GM23338 (cell line): ENCODE measurements at regions not wholly inside any gene's neighbourhood (a gene's known extent, or its start where the extent isn't known, plus 50 kb on each side); places are given as distances from the start of the nearest gene placed in this dataset.

ENCODE experiments used
- ATAC-seq: fragments of 200-7000 bp; cut with Tn5 transposase; 3 replicates; pipeline ENCODE4 v1.9.1; 2020
- DNase-seq: peaks from one replicate; pipeline ENCODE4 v3.0.0-alpha.2; 2015; ENCODE audit warnings: low spot score
- H2AFZ ChIP-seq: fragments of 200-600 bp; sonication (generic); 2 replicates; pipeline ENCODE4 v1.8.0; 2016; ENCODE audit warnings: antibody characterized with exemption, mild to moderate bottlenecking, moderate library complexity
- H3F3A ChIP-seq: fragments of 200-600 bp; sonication (generic); replicated peaks from 2 replicates; pipeline ENCODE4 v1.8.0; 2017; ENCODE audit warnings: antibody characterized with exemption, mixed run types, low read depth
- H3K27ac ChIP-seq: fragments of 200-600 bp; sonication (generic); 2 replicates; pipeline ENCODE4 v1.6.1; 2016; ENCODE audit warnings: low read depth
- H3K27me3 ChIP-seq: fragments of 200-600 bp; sonication (generic); 2 replicates; pipeline ENCODE4 v1.8.0; 2016; ENCODE audit warnings: mild to moderate bottlenecking, mixed run types, moderate library complexity; ENCODE audit not compliant: insufficient read depth
- H3K36me3 ChIP-seq: fragments of 200-600 bp; sonication (generic); 2 replicates; pipeline ENCODE4 v1.8.0; 2016; ENCODE audit warnings: mild to moderate bottlenecking; ENCODE audit not compliant: insufficient read depth
- H3K4me1 ChIP-seq: fragments of 200-600 bp; sonication (generic); 2 replicates; pipeline ENCODE4 v1.8.0; 2016; ENCODE audit warnings: mild to moderate bottlenecking, moderate library complexity; ENCODE audit not compliant: insufficient read depth
- H3K4me2 ChIP-seq: fragments of 200-600 bp; sonication (generic); 2 replicates; pipeline ENCODE4 v1.7.1; 2017; ENCODE audit warnings: mixed run types
- H3K4me3 ChIP-seq: fragments of 200-600 bp; sonication (generic); 2 replicates; pipeline ENCODE4 v1.6.1; 2016; ENCODE audit warnings: mixed run types
- H3K79me2 ChIP-seq: fragments of 200-600 bp; sonication (generic); replicated peaks from 2 replicates; pipeline ENCODE4 v1.8.0; 2017; ENCODE audit warnings: mild to moderate bottlenecking; ENCODE audit not compliant: insufficient read depth
- H3K9me2 ChIP-seq: fragments of 200-600 bp; sonication (generic); 2 replicates; pipeline ENCODE4 v1.8.0; 2017; ENCODE audit not compliant: insufficient read depth
- H4K20me1 ChIP-seq: fragments of 200-600 bp; sonication (generic); replicated peaks from 2 replicates; pipeline ENCODE4 v1.8.0; 2017; ENCODE audit warnings: mild to moderate bottlenecking; ENCODE audit not compliant: insufficient read depth
- H3K27ac Mint-ChIP-seq: 2 replicates; pipeline ENCODE4 v1.8.0; 2020; ENCODE audit warnings: inconsistent platforms, mild to moderate bottlenecking, moderate library complexity, mixed read lengths
- H3K27me3 Mint-ChIP-seq: 3 replicates; pipeline ENCODE4 v1.8.0; 2022; ENCODE audit warnings: low read depth, mild to moderate bottlenecking, moderate library complexity, mixed read lengths, inconsistent platforms; ENCODE audit not compliant: insufficient read depth, poor library complexity
- H3K36me3 Mint-ChIP-seq: 3 replicates; pipeline ENCODE4 v1.8.0; 2021; ENCODE audit warnings: low read depth, mild to moderate bottlenecking, inconsistent platforms, moderate library complexity, mixed read lengths
- H3K4me1 Mint-ChIP-seq: 3 replicates; pipeline ENCODE4 v1.8.0; 2020; ENCODE audit warnings: mild to moderate bottlenecking, inconsistent platforms, mixed read lengths
- H3K4me3 Mint-ChIP-seq: 3 replicates; pipeline ENCODE4 v1.8.0; 2021; ENCODE audit warnings: moderate library complexity, mild to moderate bottlenecking, inconsistent platforms, mixed read lengths
- H3K9me3 Mint-ChIP-seq: 3 replicates; pipeline ENCODE4 v1.8.0; 2020; ENCODE audit warnings: moderate library complexity, mild to moderate bottlenecking, inconsistent platforms, mixed read lengths
- CREB1 ChIP-seq: fragments of 250-450 bp; sonication (Bioruptor Pico); IDR thresholded peaks from 2 replicates; pipeline ENCODE4 v1.5.0; 2020; ENCODE audit warnings: low read depth, mild to moderate bottlenecking, moderate library complexity
- EZH2 ChIP-seq: fragments of 200-600 bp; sonication (generic); IDR thresholded peaks from one replicate; pipeline ENCODE4 v1.8.0; 2017; ENCODE audit warnings: antibody characterized with exemption, mild to moderate bottlenecking, low read depth; ENCODE audit not compliant: unreplicated experiment
- EZH2phosphoT487 ChIP-seq: fragments of 200-600 bp; sonication (generic); IDR thresholded peaks from one replicate; pipeline ENCODE4 v1.8.1; 2018; ENCODE audit warnings: antibody characterized with exemption; ENCODE audit not compliant: unreplicated experiment
- JUNB ChIP-seq: IDR thresholded peaks from one replicate; pipeline ENCODE4 v1.6.1; 2016; ENCODE audit warnings: antibody characterized with exemption; ENCODE audit not compliant: unreplicated experiment
- NANOG ChIP-seq: IDR thresholded peaks from 2 replicates; pipeline ENCODE4 v1.6.1; 2016; ENCODE audit warnings: antibody characterized with exemption, borderline replicate concordance
- POLR2AphosphoS5 ChIP-seq: IDR thresholded peaks from 2 replicates; pipeline ENCODE4 v1.6.1; 2016; ENCODE audit warnings: antibody characterized with exemption, low read depth
- STAT1 ChIP-seq: IDR thresholded peaks from one replicate; pipeline ENCODE4 v1.6.1; 2016; ENCODE audit warnings: antibody characterized with exemption; ENCODE audit not compliant: unreplicated experiment
- ZNF114 ChIP-seq: fragments of 250-450 bp; sonication (Bioruptor Pico); IDR thresholded peaks from 2 replicates; pipeline ENCODE4 v1.5.0; 2020; ENCODE audit warnings: mild to moderate bottlenecking, moderate library complexity
- ZNF331 ChIP-seq: fragments of 250-450 bp; sonication (Bioruptor Pico); IDR thresholded peaks from 2 replicates; pipeline ENCODE4 v1.5.0; 2020; ENCODE audit warnings: low read depth, mild to moderate bottlenecking, moderate library complexity
- TF ChIP-seq, protein P1 (sequence below), 2 experiments: fragments of 200-600 bp in 1 of 2; sonication (generic) in 1 of 2; conservative IDR thresholded peaks; 2 replicates each; pipeline versions ENCODE4 v1.5.1 to v1.6.1; 2016 to 2017; ENCODE audit warnings: antibody characterized with exemption in 2 of 2, low read depth in 2 of 2, mild to moderate bottlenecking in 2 of 2, moderate library complexity in 1 of 2
- TF ChIP-seq, protein P2 (sequence below): fragments of 250-450 bp; sonication (Bioruptor Pico); IDR thresholded peaks from 2 replicates; pipeline ENCODE4 v1.5.0; 2020; ENCODE audit warnings: mild to moderate bottlenecking, moderate library complexity
- TF ChIP-seq, protein P3 (sequence below): IDR thresholded peaks from one replicate; pipeline ENCODE4 v1.6.1; 2018; ENCODE audit warnings: antibody characterized with exemption; ENCODE audit not compliant: unreplicated experiment
- TF ChIP-seq, protein P4 (sequence below): IDR thresholded peaks from 2 replicates; pipeline ENCODE4 v1.6.1; 2016; ENCODE audit warnings: antibody characterized with exemption

DNA sequence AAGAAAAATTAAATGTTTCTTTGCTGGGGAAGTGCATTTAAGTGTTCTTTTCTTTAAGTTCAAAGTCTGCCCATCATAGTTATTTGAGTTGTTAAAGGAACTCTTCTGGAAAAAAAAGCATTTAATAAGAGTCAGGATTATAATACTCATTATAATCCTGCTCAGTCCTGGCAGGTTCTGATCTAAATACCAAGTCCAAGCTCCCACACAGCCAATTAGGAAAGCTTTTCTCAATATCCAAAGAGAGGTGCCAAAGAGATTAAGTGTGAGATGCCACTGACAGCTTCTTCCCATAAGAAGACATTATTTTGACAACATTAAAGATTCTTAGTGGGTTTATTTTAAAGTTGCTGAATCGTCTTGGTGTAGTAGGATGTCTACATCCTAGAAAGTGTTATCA, 235.2 kb upstream of the DAB2 start:
- no peaks in the 10 kb centered on the region for H3K79me2 ChIP-seq
- peaks cover 2% of the 10 kb centered on the region for H3K27me3 Mint-ChIP-seq

More for the DNA sequence above, 235.2 kb upstream of the DAB2 start:
- H3K27ac ChIP-seq: no peak overlapping the region
- peaks cover 14% of the 10 kb centered on the region; the same call in 2 of the 3 replicates for H3K4me1 Mint-ChIP-seq
- no peak overlapping the region for H3K4me3 ChIP-seq
- no peak for TF ChIP-seq EZH2phosphoT487
- TF ChIP-seq STAT1: no peak
- no peak for TF ChIP-seq CREB1
- no peak for TF ChIP-seq ZNF331 (CRISPR knock-in tag)
- TF ChIP-seq, protein P1, sequence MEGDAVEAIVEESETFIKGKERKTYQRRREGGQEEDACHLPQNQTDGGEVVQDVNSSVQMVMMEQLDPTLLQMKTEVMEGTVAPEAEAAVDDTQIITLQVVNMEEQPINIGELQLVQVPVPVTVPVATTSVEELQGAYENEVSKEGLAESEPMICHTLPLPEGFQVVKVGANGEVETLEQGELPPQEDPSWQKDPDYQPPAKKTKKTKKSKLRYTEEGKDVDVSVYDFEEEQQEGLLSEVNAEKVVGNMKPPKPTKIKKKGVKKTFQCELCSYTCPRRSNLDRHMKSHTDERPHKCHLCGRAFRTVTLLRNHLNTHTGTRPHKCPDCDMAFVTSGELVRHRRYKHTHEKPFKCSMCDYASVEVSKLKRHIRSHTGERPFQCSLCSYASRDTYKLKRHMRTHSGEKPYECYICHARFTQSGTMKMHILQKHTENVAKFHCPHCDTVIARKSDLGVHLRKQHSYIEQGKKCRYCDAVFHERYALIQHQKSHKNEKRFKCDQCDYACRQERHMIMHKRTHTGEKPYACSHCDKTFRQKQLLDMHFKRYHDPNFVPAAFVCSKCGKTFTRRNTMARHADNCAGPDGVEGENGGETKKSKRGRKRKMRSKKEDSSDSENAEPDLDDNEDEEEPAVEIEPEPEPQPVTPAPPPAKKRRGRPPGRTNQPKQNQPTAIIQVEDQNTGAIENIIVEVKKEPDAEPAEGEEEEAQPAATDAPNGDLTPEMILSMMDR (conservative IDR thresholded peaks at IDR 0.05; ENCODE audit: low read depth in 2 of 2): no peak
- TF ChIP-seq JUNB: no peak
- TF ChIP-seq ZNF114: no peak
- TF ChIP-seq EZH2: no peak
- no peak for TF ChIP-seq NANOG
- no peak for TF ChIP-seq POLR2AphosphoS5
- TF ChIP-seq, protein P2, sequence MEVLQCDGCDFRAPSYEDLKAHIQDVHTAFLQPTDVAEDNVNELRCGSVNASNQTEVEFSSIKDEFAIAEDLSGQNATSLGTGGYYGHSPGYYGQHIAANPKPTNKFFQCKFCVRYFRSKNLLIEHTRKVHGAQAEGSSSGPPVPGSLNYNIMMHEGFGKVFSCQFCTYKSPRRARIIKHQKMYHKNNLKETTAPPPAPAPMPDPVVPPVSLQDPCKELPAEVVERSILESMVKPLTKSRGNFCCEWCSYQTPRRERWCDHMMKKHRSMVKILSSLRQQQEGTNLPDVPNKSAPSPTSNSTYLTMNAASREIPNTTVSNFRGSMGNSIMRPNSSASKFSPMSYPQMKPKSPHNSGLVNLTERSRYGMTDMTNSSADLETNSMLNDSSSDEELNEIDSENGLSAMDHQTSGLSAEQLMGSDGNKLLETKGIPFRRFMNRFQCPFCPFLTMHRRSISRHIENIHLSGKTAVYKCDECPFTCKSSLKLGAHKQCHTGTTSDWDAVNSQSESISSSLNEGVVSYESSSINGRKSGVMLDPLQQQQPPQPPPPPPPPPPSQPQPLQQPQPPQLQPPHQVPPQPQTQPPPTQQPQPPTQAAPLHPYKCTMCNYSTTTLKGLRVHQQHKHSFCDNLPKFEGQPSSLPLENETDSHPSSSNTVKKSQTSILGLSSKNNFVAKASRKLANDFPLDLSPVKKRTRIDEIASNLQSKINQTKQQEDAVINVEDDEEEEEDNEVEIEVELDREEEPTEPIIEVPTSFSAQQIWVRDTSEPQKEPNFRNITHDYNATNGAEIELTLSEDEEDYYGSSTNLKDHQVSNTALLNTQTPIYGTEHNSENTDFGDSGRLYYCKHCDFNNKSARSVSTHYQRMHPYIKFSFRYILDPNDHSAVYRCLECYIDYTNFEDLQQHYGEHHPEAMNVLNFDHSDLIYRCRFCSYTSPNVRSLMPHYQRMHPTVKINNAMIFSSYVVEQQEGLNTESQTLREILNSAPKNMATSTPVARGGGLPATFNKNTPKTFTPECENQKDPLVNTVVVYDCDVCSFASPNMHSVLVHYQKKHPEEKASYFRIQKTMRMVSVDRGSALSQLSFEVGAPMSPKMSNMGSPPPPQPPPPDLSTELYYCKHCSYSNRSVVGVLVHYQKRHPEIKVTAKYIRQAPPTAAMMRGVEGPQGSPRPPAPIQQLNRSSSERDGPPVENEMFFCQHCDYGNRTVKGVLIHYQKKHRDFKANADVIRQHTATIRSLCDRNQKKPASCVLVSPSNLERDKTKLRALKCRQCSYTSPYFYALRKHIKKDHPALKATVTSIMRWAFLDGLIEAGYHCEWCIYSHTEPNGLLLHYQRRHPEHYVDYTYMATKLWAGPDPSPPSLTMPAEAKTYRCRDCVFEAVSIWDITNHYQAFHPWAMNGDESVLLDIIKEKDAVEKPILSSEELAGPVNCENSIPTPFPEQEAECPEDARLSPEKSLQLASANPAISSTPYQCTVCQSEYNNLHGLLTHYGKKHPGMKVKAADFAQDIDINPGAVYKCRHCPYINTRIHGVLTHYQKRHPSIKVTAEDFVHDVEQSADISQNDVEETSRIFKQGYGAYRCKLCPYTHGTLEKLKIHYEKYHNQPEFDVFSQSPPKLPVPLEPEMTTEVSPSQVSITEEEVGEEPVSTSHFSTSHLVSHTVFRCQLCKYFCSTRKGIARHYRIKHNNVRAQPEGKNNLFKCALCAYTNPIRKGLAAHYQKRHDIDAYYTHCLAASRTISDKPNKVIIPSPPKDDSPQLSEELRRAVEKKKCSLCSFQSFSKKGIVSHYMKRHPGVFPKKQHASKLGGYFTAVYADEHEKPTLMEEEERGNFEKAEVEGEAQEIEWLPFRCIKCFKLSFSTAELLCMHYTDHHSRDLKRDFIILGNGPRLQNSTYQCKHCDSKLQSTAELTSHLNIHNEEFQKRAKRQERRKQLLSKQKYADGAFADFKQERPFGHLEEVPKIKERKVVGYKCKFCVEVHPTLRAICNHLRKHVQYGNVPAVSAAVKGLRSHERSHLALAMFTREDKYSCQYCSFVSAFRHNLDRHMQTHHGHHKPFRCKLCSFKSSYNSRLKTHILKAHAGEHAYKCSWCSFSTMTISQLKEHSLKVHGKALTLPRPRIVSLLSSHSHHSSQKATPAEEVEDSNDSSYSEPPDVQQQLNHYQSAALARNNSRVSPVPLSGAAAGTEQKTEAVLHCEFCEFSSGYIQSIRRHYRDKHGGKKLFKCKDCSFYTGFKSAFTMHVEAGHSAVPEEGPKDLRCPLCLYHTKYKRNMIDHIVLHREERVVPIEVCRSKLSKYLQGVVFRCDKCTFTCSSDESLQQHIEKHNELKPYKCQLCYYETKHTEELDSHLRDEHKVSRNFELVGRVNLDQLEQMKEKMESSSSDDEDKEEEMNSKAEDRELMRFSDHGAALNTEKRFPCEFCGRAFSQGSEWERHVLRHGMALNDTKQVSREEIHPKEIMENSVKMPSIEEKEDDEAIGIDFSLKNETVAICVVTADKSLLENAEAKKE: no peak
- TF ChIP-seq, protein P3, sequence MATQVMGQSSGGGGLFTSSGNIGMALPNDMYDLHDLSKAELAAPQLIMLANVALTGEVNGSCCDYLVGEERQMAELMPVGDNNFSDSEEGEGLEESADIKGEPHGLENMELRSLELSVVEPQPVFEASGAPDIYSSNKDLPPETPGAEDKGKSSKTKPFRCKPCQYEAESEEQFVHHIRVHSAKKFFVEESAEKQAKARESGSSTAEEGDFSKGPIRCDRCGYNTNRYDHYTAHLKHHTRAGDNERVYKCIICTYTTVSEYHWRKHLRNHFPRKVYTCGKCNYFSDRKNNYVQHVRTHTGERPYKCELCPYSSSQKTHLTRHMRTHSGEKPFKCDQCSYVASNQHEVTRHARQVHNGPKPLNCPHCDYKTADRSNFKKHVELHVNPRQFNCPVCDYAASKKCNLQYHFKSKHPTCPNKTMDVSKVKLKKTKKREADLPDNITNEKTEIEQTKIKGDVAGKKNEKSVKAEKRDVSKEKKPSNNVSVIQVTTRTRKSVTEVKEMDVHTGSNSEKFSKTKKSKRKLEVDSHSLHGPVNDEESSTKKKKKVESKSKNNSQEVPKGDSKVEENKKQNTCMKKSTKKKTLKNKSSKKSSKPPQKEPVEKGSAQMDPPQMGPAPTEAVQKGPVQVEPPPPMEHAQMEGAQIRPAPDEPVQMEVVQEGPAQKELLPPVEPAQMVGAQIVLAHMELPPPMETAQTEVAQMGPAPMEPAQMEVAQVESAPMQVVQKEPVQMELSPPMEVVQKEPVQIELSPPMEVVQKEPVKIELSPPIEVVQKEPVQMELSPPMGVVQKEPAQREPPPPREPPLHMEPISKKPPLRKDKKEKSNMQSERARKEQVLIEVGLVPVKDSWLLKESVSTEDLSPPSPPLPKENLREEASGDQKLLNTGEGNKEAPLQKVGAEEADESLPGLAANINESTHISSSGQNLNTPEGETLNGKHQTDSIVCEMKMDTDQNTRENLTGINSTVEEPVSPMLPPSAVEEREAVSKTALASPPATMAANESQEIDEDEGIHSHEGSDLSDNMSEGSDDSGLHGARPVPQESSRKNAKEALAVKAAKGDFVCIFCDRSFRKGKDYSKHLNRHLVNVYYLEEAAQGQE: no peak
- TF ChIP-seq, protein P4, sequence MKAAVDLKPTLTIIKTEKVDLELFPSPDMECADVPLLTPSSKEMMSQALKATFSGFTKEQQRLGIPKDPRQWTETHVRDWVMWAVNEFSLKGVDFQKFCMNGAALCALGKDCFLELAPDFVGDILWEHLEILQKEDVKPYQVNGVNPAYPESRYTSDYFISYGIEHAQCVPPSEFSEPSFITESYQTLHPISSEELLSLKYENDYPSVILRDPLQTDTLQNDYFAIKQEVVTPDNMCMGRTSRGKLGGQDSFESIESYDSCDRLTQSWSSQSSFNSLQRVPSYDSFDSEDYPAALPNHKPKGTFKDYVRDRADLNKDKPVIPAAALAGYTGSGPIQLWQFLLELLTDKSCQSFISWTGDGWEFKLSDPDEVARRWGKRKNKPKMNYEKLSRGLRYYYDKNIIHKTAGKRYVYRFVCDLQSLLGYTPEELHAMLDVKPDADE: no peak
- no peaks in the 10 kb centered on the region for H3F3A ChIP-seq
- no peak overlapping the region for H3K27ac Mint-ChIP-seq
- 0 out of 2 replicates have a peak, but pooled peaks cover 4% of the 10 kb centered on the region for H3K4me1 ChIP-seq
- H3K36me3 Mint-ChIP-seq: no peaks in the 10 kb centered on the region; the same call in 2 of the 3 replicates
- no peaks in the 10 kb centered on the region for H4K20me1 ChIP-seq
- peaks cover 6% of the 10 kb centered on the region; the same call in 2 of the 3 replicates for H3K9me3 Mint-ChIP-seq
- H3K4me3 Mint-ChIP-seq: no peak overlapping the region
- H2AFZ ChIP-seq: no peak overlapping the region
- ATAC-seq (no peak), DNase-seq (no peak)
- H3K27me3 ChIP-seq: no peaks in the 10 kb centered on the region
- H3K36me3 ChIP-seq: no peaks in the 10 kb centered on the region
- no peak overlapping the region for H3K4me2 ChIP-seq
- no peaks in the 10 kb centered on the region for H3K9me2 ChIP-seq
